ENCODE measurements at regions not wholly inside any gene's neighbourhood (a gene's known extent, or its start where the extent isn't known, plus 50 kb on each side); places are given as distances from the start of the nearest gene placed in this dataset.

- no peak for TF ChIP-seq EZH2 (IDR thresholded peaks at IDR 0.05; ENCODE audit: insufficient read depth, poor library complexity, severe bottlenecking)
- TF ChIP-seq EZH2phosphoT487 (IDR thresholded peaks at IDR 0.05; ENCODE audit: insufficient read depth, low read depth) = no peak
These were observed 837.3 kb downstream of the PCDH7 start for GRCh38 chr4:31557437-31557836.
